CD4-positive, CD25-positive, alpha-beta regulatory T cell (primary cell): ENCODE measurements at regions not wholly inside any gene's neighbourhood (a gene's known extent, or its start where the extent isn't known, plus 50 kb on each side); places are given as distances from the start of the nearest gene placed in this dataset.

Experiments used
- ATAC-seq, 2 donors: fragments of 150-1000 bp; cut with Tn5 transposase; one replicate each; pipeline ENCODE4 v1.10.0; 2021; ENCODE audit warnings: low read depth in 2 of 2, moderate number of reproducible peaks in 2 of 2, moderate library complexity in 1 of 2
- DNase-seq, 3 donors: peaks; one replicate each; pipeline versions ENCODE4 v3.0.0 to v3.0.0-alpha.2; 2012 to 2022; ENCODE audit warnings: mixed read lengths in 1 of 3
- H3K27ac ChIP-seq: one replicate; pipeline ENCODE4 v1.7.0; 2013; ENCODE audit warnings: mild to moderate bottlenecking, low read length; ENCODE audit not compliant: insufficient read depth, poor library complexity, severe bottlenecking
- H3K27me3 ChIP-seq: one replicate; pipeline ENCODE4 v1.7.0; 2013; ENCODE audit warnings: low read length; ENCODE audit not compliant: control insufficient read depth, insufficient read depth
- H3K36me3 ChIP-seq: one replicate; pipeline ENCODE4 v1.7.0; 2013; ENCODE audit warnings: mild to moderate bottlenecking, low read length, moderate library complexity; ENCODE audit not compliant: control insufficient read depth, insufficient read depth
- H3K4me1 ChIP-seq: 2 replicates; pipeline ENCODE4 v1.7.0; 2013; ENCODE audit warnings: mild to moderate bottlenecking, low read length; ENCODE audit not compliant: insufficient read depth, control insufficient read depth, poor library complexity, severe bottlenecking
- H3K4me3 ChIP-seq: one replicate; pipeline ENCODE4 v1.7.0; 2013; ENCODE audit warnings: low read depth, mild to moderate bottlenecking, low read length, moderate library complexity
- H3K9me3 ChIP-seq, 2 experiments: 1 replicate in 1 of 2; 2 replicates in 1 of 2; pipeline ENCODE4 v1.7.0; 2013; ENCODE audit warnings: low read length in 2 of 2, mild to moderate bottlenecking in 1 of 2, moderate library complexity in 1 of 2; ENCODE audit not compliant: control insufficient read depth in 2 of 2
- H3K27ac Mint-ChIP-seq, 3 donors: one replicate each; pipeline ENCODE4 v1.8.0; 2020 to 2022; ENCODE audit warnings: mild to moderate bottlenecking in 3 of 3, mixed read lengths in 3 of 3, moderate library complexity in 2 of 3
- H3K27me3 Mint-ChIP-seq: one replicate; pipeline ENCODE4 v1.8.0; 2022; ENCODE audit warnings: mild to moderate bottlenecking, mixed read lengths
- H3K36me3 Mint-ChIP-seq: one replicate; pipeline ENCODE4 v1.8.0; 2020; ENCODE audit warnings: mixed read lengths
- H3K4me1 Mint-ChIP-seq, 4 donors: one replicate each; pipeline ENCODE4 v1.8.0; 2020 to 2022; ENCODE audit warnings: mixed read lengths in 4 of 4, mild to moderate bottlenecking in 1 of 4
- H3K4me3 Mint-ChIP-seq, 4 donors: one replicate each; pipeline ENCODE4 v1.8.0; 2020 to 2022; ENCODE audit warnings: mild to moderate bottlenecking in 4 of 4, mixed read lengths in 4 of 4, moderate library complexity in 3 of 4
- H3K9me3 Mint-ChIP-seq, 7 donors: one replicate each; pipeline ENCODE4 v1.8.0; 2020 to 2022; ENCODE audit warnings: mixed read lengths in 7 of 7, mild to moderate bottlenecking in 3 of 7, moderate library complexity in 2 of 7

DNA sequence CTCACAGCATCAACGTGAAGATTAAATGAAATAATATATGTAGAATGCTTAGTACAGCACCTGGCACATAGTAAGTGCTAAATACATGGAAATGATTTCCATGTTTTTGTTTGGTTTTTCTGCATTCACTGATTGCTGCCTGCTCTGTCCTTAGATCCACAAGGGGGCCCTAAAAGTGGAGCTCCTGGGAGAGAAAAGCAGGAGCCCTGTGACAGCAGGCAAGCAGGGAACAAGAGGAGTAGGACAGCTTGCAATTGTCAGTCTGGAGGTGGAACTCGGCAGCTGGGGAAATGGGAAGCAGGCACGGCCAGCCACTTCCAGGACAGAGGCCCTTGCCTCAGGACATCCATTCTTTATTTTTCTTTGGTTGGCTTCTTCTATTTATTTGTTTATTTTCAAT is 292.9 kb downstream of the BMP4 start:
- DNase-seq (no peak), ATAC-seq (no peak)
- H3K4me3 ChIP-seq: no peak overlapping the region
- H3K27ac ChIP-seq: no peak overlapping the region
- no peaks in the 10 kb centered on the region for H3K27me3 ChIP-seq
- Mint-ChIP-seq H3K36me3 (no peaks in the 10 kb centered on the region), H3K4me1 (no peaks in the 10 kb centered on the region), H3K27me3 (no peaks in the 10 kb centered on the region), H3K4me3 (no peak overlapping the region), H3K27ac (no peak overlapping the region), H3K9me3 (peaks cover 0 to 12% (median 3%) of the 10 kb centered on the region in 7 donors)
- H3K4me1 ChIP-seq: no peaks in the 10 kb centered on the region
- no peaks in the 10 kb centered on the region for H3K36me3 ChIP-seq
- H3K9me3 ChIP-seq: peaks cover 0 to 2% of the 10 kb centered on the region in 2 experiments

DNA sequence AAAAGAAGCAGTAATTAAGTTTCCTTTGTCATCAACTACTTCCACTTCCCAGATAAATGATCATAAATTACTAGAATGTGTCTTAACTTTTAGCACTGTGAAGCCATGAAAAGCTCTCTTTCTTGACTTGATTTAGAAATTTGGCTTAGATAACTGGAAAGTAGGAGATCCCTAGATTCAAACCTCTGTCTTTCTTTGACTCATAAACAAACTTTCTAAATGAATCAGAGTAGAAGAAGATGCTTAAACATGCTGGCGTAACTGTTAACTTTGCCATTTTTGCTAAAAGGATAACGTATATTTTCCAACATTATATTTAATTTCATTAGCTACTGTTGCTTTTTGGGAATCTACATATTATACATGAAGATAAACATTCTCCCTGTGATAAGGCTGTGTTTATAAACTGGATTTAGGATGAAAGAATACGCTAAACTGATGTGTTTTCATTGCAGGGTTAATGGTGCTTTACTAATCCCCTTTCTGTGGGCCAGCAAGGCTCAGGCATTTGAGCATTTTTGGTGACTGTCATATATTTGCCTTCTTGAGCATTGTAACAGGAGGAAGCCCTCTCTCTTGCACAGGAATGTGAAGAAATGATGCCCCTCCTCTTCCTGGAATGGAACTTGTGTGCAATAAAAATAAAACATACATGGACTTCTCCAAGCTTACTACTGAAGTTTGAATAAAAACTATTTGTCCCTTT is 301.4 kb downstream of the BMP4 start:
- Mint-ChIP-seq H3K9me3 (peaks cover 0 to 6% (median 4%) of the 10 kb centered on the region in 7 donors), H3K4me1 (no peaks in the 10 kb centered on the region), H3K27me3 (no peaks in the 10 kb centered on the region), H3K27ac (no peak overlapping the region), H3K36me3 (no peaks in the 10 kb centered on the region), H3K4me3 (no peak overlapping the region)
- ATAC-seq: no peak
- H3K36me3 ChIP-seq: no peaks in the 10 kb centered on the region
- no peak for DNase-seq
- no peak overlapping the region for H3K27ac ChIP-seq
- no peaks in the 10 kb centered on the region for H3K27me3 ChIP-seq
- peaks cover 0 to 2% of the 10 kb centered on the region in 2 experiments for H3K9me3 ChIP-seq
- H3K4me3 ChIP-seq: no peak overlapping the region
- no peaks in the 10 kb centered on the region for H3K4me1 ChIP-seq

DNA sequence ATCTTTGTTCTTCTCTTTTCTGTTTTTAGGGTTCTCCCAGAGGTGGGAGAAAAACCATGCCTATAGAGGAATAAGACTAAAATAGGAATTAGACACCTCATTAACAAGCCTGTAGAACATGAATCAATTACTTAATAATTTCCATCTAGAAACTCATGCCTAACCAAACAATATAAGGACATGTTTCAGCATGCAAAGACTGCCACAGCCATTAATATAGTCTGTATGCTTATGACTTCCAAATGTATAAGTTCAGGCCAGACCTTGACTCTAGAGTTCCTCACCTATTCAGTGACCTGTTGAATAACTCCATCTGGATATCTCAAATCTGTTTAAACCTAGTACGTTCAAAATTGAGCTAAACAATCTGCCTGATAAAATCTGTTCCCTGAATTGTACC is 304.6 kb downstream of the BMP4 start:
- no peak for DNase-seq
- H3K4me1 Mint-ChIP-seq: no peaks in the 10 kb centered on the region
- ATAC-seq: no peak
- no peaks in the 10 kb centered on the region for H3K4me1 ChIP-seq
- no peaks in the 10 kb centered on the region for H3K9me3 ChIP-seq
- no peak overlapping the region for H3K27ac Mint-ChIP-seq
- no peak overlapping the region for H3K4me3 Mint-ChIP-seq
- H3K27ac ChIP-seq: no peak overlapping the region
- H3K4me3 ChIP-seq: no peak overlapping the region
- no peaks in the 10 kb centered on the region for H3K36me3 Mint-ChIP-seq
- H3K9me3 Mint-ChIP-seq: peaks cover 0 to 5% (median 1%) of the 10 kb centered on the region in 7 donors
- H3K27me3 Mint-ChIP-seq: no peaks in the 10 kb centered on the region
- H3K36me3 ChIP-seq: no peaks in the 10 kb centered on the region
- no peaks in the 10 kb centered on the region for H3K27me3 ChIP-seq

DNA sequence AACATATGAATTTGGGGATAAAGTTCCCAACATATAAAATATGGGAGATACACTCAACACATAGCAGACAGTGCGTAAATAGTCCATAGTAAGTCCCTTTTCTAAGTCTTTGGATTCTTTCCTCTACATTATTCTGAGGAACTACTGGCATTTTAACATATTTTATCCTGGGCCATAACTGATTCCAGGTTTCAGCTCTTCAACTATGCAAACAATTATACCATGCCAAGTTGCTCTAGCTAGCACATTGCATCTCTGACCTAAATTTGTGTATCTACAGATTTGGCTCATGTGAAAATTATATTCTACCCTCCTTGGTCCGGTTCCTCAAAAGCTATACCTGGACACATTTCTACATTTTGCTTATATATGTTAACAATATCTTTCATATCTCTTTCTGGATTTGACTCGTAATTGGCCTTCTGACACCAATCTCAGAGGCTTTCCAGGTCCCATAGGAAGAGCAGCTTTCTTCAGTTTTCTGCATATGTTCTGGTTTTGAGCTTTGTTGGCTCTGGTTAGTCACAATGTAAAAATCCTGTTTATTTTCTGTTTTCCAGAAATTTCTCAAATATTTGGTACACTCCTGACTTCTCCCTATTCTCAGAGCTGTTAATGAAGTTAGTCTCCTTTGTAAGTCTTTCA is 305.4 kb downstream of the BMP4 start:
- no peaks in the 10 kb centered on the region for H3K36me3 Mint-ChIP-seq
- no peaks in the 10 kb centered on the region for H3K27me3 Mint-ChIP-seq
- Histone ChIP-seq H3K27me3 (no peaks in the 10 kb centered on the region), H3K9me3 (no peaks in the 10 kb centered on the region), H3K27ac (no peak overlapping the region), H3K36me3 (no peaks in the 10 kb centered on the region), H3K4me1 (no peaks in the 10 kb centered on the region), H3K4me3 (no peak overlapping the region)
- peaks cover 0 to 5% (median 1%) of the 10 kb centered on the region in 7 donors for H3K9me3 Mint-ChIP-seq
- DNase-seq (no peak), ATAC-seq (no peak)
- H3K4me1 Mint-ChIP-seq: no peaks in the 10 kb centered on the region
- no peak overlapping the region for H3K27ac Mint-ChIP-seq
- no peak overlapping the region for H3K4me3 Mint-ChIP-seq

DNA sequence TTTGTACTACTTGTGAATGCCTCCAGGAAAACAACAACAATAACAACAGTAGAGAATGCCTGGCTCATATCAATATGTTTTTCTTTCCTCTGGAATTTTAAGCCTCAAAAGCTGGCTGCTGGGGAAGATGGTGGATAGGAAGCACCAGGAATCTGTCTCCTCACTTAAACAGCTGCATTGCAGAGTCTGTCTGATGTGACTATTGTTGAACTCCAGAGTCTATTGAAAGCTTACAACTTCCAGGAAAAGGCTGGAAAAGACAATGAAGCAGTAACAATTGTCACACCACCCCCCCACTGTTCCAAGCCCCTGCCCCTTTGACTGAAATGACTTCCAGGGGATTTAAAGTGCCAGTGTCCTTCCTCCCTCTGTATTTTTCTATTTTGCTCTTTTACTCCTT is 309.7 kb downstream of the BMP4 start:
- H3K27me3 ChIP-seq: no peaks in the 10 kb centered on the region
- Mint-ChIP-seq H3K9me3 (peaks cover 0 to 12% (median 3%) of the 10 kb centered on the region in 7 donors), H3K36me3 (no peaks in the 10 kb centered on the region), H3K4me3 (no peak overlapping the region), H3K27me3 (no peaks in the 10 kb centered on the region), H3K27ac (no peak overlapping the region), H3K4me1 (no peaks in the 10 kb centered on the region)
- DNase-seq (no peak), ATAC-seq (no peak)
- H3K4me1 ChIP-seq: no peaks in the 10 kb centered on the region
- no peaks in the 10 kb centered on the region for H3K36me3 ChIP-seq
- no peaks in the 10 kb centered on the region for H3K9me3 ChIP-seq
- H3K4me3 ChIP-seq: no peak overlapping the region
- no peak overlapping the region for H3K27ac ChIP-seq

DNA sequence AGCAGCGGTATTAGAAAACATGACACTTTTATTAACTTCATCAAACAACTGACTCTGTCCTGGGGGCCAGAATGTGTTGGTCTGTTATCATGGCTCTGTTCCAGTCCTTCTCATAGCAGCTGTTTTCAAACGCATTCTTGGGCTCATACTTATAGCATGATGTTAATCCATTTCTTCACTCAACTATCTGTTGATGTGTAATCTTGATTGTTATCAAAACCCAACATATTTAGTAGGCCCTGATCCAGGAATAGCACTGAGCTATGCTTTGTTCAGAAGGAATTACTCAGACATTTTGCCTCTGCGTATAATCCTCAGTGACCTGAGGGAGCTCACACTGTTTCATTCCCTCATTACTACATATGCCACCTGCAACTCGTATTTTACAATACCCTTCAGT is 315.9 kb downstream of the BMP4 start:
- no peaks in the 10 kb centered on the region for H3K9me3 ChIP-seq
- no peak overlapping the region for H3K27ac ChIP-seq
- H3K36me3 Mint-ChIP-seq: no peaks in the 10 kb centered on the region
- H3K4me1 Mint-ChIP-seq: no peaks in the 10 kb centered on the region
- H3K4me3 ChIP-seq: no peak overlapping the region
- H3K4me3 Mint-ChIP-seq: no peak overlapping the region
- peaks cover 0 to 18% (median 2%) of the 10 kb centered on the region in 7 donors for H3K9me3 Mint-ChIP-seq
- no peaks in the 10 kb centered on the region for H3K27me3 Mint-ChIP-seq
- H3K27ac Mint-ChIP-seq: no peak overlapping the region
- no peak for DNase-seq
- H3K36me3 ChIP-seq: no peaks in the 10 kb centered on the region
- H3K4me1 ChIP-seq: no peaks in the 10 kb centered on the region
- ATAC-seq: no peak
- no peaks in the 10 kb centered on the region for H3K27me3 ChIP-seq

DNA sequence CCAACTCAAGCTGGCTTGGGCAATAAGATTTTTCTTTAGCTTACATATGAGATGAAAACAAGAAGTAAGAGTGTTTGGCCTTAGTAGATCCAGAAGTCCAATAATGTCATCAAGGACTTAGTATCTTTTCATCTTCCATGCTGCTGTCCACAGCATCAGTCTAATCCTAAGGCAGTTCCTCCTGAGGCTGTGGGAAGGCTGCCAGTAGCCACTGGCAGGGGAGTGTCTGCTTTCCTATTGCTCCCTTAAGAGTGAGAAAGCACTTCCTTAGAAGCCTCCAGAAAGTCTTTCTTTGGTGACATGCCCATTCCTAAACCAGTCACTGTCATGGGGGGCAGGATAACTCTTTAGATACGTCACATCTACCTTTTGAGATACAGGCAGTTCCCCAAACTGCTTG is 317.7 kb downstream of the BMP4 start:
- Histone ChIP-seq H3K4me1 (no peaks in the 10 kb centered on the region), H3K36me3 (no peaks in the 10 kb centered on the region), H3K4me3 (no peak overlapping the region), H3K27me3 (no peaks in the 10 kb centered on the region), H3K9me3 (no peaks in the 10 kb centered on the region), H3K27ac (no peak overlapping the region)
- Mint-ChIP-seq H3K4me3 (no peak overlapping the region), H3K27me3 (no peaks in the 10 kb centered on the region), H3K9me3 (peaks cover 0 to 13% (median 3%) of the 10 kb centered on the region in 7 donors), H3K4me1 (no peaks in the 10 kb centered on the region), H3K27ac (no peak overlapping the region), H3K36me3 (no peaks in the 10 kb centered on the region)
- ATAC-seq (no peak), DNase-seq (no peak)

DNA sequence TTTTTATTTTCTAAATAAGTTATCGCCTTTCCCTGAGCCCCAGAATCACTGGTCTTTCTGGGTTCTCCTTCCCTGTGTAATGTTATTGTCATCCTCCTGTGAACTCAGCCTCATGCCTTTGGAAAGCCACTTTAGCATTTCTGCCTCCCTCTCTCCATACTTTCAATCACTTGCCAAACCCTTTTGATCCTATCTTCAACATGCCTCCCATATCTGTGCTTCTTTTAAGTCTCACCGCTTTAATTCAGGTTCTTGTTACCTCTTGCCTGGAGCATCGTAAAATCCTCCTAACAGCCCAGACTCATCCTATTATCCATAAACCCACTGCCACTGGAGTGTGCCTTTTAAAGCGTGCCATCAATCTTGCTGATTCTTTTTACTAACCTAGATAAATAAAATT is 321.8 kb downstream of the BMP4 start:
- no peak overlapping the region for H3K27ac Mint-ChIP-seq
- no peak overlapping the region for H3K4me3 ChIP-seq
- no peaks in the 10 kb centered on the region for H3K36me3 ChIP-seq
- no peaks in the 10 kb centered on the region for H3K27me3 Mint-ChIP-seq
- no peaks in the 10 kb centered on the region for H3K36me3 Mint-ChIP-seq
- no peaks in the 10 kb centered on the region for H3K9me3 ChIP-seq
- H3K4me1 ChIP-seq: no peaks in the 10 kb centered on the region
- peaks cover 0 to 16% (median 0%) of the 10 kb centered on the region in 7 donors for H3K9me3 Mint-ChIP-seq
- no peaks in the 10 kb centered on the region for H3K4me1 Mint-ChIP-seq
- H3K4me3 Mint-ChIP-seq: no peak overlapping the region
- no peak for ATAC-seq
- no peak for DNase-seq
- no peaks in the 10 kb centered on the region for H3K27me3 ChIP-seq
- no peak overlapping the region for H3K27ac ChIP-seq
